Activated CD4-positive, alpha-beta T cell treated with anti-CD3 and anti-CD28 coated beads for 24 hours (primary cell): ENCODE measurements at regions not wholly inside any gene's neighbourhood (a gene's known extent, or its start where the extent isn't known, plus 50 kb on each side); places are given as distances from the start of the nearest gene placed in this dataset.

ENCODE experiments used
- DNase-seq, 2 donors: peaks; one replicate each; pipeline ENCODE4 v3.0.0-alpha.2; 2020; ENCODE audit warnings: low read depth in 2 of 2

- DNase-seq: no peak
These were observed 67.1 kb downstream of the PMAIP1 start for GRCh38 chr18:59966913-59967312.

- no peak for DNase-seq
These were observed 63.4 kb downstream of the PMAIP1 start for GRCh38 chr18:59963229-59963628.

- no peak for DNase-seq
These were observed 61.3 kb downstream of the PMAIP1 start for GRCh38 chr18:59961070-59961469.

- no peak for DNase-seq
These were observed 60.5 kb downstream of the PMAIP1 start for GRCh38 chr18:59960272-59960671.

GRCh38 chr18:59959606-59960005 is 59.8 kb downstream of the PMAIP1 start:
- no peak for DNase-seq

- DNase-seq: no peak
These were observed 59.3 kb downstream of the PMAIP1 start for GRCh38 chr18:59959073-59959472.

- DNase-seq: no peak
These were observed 58.2 kb downstream of the PMAIP1 start for GRCh38 chr18:59957957-59958356.

GRCh38 chr18:59954755-59955156 is 55.0 kb downstream of the PMAIP1 start:
- DNase-seq: no peak

- no peak for DNase-seq
These were observed 54.4 kb downstream of the PMAIP1 start for GRCh38 chr18:59954241-59954640.
